ENCODE measurements at regions not wholly inside any gene's neighbourhood (a gene's known extent, or its start where the extent isn't known, plus 50 kb on each side); places are given as distances from the start of the nearest gene placed in this dataset.
"Not testable (repeated sequence)": the region's sequence is repeated elsewhere in the genome, so short reads cannot be mapped to it uniquely, and the experiment has no call there.

DNA sequence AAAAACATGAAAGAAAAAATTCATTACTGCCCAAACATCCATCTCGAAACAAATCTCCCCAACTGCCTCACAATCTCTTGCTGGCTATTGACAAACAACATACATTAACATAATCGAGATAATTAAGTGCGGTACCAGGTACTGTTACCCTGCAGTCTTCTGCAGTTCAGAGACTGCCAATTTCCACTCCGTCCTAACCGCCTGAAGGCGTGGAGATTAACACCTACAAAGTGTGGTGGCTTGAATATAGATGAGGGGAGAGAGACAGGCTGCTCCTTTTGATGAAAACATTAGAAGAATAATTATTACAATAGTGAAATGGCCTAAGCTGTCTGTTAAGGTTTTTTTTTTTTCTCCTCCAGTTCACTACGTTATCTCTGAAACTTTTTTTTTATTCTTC is 258.9 kb upstream of the SOX4 start:
- DNase-seq (ENCODE audit: low read depth in 3 of 3), result no peak

DNA sequence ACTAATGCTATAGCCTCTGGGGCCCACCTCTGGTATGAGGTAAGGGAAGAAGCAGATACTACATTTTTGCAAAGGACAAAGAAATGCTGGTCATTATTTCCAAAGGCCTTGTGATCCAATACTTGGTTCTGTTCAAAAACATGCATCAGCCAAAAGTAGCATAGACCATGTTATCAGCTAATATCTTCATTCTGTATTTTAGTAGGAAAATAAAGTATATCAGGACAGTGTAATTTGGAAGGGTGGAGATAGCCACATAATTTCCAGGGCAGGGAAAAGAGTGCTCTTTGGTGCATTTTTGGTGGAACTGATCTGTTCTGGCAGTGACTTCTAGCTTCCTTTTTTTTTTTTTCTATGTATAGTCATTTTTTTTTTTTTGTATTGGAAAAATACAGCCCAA is 258.0 kb upstream of the SOX4 start:
- DNase-seq (ENCODE audit: low read depth in 3 of 3), result no peak

DNA sequence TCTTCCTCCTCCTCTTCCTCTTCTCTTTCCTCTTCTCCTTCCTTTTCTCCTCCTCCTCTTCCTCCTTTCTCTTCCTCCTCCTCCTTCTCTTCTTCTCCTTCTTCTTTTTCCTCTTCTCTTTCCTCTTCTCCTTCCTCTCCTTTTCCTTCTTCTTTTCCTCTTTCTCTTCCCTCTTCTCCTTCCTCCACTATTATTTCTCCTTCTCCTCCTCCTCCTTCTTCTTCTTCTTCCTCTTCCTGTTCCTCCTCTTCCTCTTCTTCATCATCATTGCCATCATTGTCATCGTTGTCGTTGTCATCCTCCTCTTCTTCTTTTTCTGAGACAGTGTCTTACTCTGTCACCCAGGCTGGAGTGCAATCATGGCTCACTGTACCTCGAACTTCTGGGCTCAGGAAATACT is 256.3 kb upstream of the SOX4 start:
- no peak for DNase-seq (ENCODE audit: low read depth in 3 of 3)

DNA sequence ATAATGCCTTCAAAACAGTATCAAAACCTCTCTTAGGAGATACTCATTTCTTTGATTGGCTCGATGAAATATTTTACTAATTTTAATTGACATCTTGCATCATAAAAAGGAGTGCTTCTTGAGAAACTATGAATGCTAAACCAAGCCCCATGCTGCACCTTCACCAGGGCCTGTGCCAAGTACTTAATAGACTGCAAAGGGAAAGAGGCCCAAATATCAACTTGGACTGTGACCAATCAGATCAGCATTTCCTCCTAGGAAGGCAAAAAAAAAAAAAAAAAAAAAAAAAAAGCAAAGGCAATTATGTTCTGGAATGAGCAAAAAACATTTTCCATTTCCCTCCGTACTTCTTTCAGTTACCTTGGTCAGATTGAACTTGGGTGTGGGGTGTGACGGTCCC is 253.0 kb upstream of the SOX4 start:
- DNase-seq (ENCODE audit: low read depth in 3 of 3), result no peak

DNA sequence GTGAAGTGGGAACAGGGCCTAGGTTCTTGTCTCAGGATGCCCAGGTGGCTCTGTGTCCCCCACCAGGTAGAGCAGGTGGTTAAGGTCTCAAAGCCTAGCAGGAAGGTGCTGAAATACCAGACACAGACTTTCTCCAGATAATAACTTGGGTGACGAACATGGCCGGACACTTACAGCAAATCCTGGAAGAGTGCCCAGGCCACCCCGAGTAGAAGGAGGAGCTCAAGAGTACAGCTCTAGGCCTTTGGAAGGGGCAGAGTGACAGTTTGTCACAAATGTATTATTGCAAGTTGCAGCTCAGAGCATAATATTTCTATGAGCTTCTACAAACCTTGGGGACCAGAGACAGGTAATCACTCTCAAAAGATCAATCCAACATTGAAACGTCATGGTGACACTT is 251.6 kb upstream of the SOX4 start:
- DNase-seq (ENCODE audit: low read depth in 3 of 3), result no peak

DNA sequence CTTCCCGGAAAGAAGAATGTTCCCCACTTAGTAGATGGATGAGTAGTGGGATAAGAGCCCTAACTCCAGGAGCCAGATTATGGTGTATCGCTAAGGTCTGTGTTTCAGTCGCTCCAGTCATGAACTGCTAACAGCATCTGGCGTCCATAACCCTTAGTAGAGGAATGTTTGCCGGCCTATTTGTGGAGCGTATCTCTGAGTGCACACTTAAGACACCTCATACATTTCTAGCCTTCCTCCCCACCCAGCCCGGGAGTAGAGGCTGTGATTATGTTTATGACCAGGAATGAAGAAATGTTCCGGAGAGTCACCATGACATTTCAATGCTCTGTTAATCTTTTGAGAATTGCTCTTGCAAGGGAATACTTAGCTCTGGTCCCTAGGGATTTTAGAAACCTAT is 251.1 kb upstream of the SOX4 start:
- DNase-seq (ENCODE audit: low read depth in 3 of 3), result no peak

DNA sequence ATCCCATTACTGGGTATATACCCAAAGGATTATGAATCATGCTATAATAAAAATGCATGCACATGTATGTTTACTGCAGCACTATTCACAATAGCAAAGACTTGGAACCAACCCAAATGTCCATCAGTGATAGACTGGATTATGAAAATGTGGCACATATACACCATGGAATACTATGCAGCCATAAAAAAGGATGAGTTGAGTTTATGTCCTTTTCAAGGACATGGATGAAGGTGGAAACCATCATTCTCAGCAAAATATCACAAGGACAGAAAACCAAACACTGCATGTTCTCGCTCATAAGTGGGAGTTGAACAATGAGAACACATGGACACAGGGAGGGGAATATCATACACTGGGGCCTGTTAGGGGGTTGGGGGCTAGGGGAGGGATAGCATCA is 247.8 kb upstream of the SOX4 start:
- DNase-seq (ENCODE audit: low read depth in 3 of 3), result not testable (repeated sequence)

DNA sequence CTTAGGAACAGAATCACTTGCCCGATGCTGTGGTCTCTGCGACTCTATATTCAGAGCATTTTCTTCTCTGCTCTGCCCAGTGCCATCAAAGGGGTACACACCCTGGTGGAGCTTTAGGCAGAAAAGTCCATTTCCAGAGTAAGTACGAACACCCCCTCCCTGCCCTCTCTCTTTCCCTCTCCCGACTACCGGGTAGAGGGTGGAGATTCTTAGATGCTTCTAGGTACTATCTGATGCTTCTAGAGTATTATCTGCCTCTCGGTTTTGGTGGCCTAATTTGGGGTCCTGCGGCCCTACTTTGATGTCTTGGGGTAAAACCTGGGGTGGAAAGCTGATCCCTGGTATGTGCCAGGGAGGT is 245.4 kb upstream of the SOX4 start:
- no peak for DNase-seq (ENCODE audit: low read depth in 3 of 3)

DNA sequence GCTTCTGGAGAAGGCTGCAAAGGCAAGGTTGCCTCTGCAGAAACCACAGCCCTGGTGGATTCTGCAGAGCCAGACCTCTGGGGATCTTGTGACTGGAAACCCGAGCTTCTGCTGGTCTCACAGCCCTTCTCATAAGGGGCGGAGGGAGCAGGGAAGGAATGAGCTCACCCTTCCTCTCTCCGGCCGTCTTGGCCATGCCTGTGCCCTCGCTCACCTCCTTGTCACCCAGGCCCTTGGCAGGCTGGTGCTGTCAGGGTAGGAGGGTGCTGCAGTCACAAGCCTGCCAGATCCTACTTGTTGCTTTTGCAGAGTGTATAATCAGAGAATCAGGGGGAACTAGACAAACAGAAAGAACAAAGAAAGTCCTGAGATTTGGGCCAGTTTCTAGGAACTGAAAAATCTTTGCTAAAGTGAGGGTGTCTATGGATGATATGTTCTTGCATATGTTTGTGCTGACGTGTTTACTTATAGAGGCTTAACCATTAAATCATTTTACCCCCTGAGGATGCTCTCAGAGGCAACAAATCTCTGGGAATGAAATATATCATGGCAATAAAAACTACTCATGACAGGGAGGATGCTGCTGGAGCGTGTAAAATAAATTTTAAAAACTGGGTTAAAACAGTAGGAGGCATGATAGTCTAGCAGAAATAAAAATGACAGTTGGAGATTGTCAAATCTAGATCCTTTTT is 244.9 kb upstream of the SOX4 start:
- no peak for DNase-seq (ENCODE audit: low read depth in 3 of 3)

DNA sequence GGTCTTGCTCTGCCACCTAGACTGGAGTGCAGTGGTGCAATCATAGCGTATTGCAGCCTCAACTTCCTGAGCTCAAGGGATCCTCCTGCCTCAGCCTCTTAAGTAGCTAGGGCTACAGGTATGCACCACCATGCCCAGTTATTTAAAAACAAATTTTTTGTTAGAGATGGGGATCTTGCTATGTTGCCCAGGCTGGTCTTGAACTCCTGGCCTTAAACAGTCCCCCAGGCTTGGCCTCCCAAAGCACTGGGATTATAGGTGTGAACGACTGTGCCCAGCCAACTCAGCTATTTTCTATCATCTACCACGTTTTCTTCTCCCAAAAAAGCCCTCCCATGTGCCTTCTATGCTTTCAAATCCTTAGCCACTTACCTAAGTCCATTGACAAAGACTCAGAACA is 243.7 kb upstream of the SOX4 start:
- DNase-seq (ENCODE audit: low read depth in 3 of 3), result no peak

DNA sequence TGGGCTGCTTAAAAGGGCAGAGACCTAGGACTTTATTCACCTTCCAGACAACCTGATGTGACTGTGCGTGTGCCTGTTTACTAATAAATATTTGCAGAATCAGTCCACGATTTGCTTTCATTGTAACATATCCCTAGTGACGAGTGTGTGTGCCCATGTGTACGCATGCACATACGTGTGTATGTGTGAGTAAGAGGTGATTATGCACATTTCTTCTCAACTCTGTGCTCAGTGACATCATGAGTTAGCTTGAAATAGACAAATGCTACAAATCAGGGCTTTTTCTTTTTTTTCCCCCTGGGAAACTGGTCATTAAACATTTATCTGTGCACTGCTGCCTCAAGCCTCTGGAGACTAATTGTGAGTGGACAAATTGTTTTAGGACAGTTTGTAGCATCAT is 242.6 kb upstream of the SOX4 start:
- no peak for DNase-seq (ENCODE audit: low read depth in 3 of 3)

DNA sequence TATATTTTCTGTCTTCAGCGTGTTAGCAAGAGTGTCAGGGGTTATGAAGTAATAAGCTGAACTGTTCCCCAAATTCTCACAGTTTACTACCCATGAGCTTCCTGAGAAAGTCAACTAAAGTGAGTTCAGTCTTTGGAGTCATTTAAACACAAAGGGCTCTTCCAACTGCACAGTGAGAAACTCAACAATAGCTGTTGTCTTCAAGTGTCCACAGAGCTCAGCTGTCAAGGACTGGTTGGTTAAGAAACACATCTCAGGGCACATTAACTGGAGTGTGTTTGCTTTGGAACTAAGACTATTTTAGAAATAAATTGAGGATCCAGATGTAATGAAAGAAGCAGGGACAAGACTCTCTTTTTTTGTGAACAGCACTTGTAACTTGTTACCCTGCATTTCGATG is 241.4 kb upstream of the SOX4 start:
- DNase-seq (ENCODE audit: low read depth in 3 of 3), result no peak

DNA sequence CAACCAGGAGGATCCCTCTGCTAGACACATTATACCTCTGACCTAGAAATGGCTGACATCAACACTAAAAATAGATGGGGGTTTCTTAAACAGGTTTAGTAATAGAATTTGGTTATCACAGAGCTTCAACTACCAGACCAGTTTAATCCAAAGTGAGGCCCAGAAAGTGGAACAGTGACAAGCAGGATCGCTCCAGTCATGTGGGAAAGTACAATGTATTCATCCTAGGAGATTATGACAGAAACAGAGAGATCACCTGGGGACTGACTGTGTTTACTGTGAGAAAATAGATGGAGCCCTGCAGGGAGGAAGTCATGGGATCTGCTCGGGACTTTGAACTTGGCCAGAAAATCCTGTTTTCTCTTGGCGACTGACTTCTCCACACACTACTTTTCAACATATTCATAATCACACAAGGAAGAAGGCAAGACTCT is 238.7 kb upstream of the SOX4 start:
- DNase-seq (ENCODE audit: low read depth in 3 of 3), result no peak

DNA sequence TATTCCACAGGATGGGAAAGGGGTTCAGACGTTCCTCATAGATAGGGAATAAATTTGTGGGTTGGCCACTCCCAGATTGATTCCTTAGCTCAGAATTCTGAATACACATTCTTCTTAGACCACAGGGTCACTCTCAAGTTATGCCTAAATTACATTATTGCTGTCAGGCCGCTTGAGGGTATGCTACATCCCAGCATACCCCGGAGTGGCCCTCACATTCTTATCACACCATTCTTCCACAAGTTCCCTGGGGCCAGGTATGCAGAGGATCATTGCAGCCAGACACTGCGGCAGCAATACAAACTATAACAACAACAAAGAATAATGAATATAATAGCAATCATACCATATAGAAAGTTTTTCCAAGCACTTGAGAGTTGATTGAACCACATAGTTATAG is 237.9 kb upstream of the SOX4 start:
- DNase-seq (ENCODE audit: low read depth in 3 of 3), result no peak

DNA sequence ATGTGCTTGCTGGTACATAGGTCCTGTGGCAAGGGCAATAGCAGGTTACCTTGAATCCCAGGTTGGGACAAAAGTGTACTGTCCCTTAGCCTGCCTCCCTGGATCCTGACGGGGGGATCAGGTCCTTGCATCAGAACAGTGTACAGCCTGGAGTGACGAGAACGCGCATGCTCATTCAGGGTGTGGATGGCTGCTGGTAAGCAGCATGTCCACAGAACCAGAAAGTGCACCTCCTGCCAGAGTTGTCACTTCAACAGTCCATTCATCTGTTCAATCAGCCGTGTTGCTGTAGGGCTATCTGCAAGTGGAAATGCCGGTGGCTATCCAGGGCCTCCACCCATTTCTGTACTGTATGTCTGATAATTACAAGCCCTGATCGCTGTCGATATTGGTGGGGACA is 236.3 kb upstream of the SOX4 start:
- DNase-seq (ENCODE audit: low read depth in 3 of 3), result no peak

DNA sequence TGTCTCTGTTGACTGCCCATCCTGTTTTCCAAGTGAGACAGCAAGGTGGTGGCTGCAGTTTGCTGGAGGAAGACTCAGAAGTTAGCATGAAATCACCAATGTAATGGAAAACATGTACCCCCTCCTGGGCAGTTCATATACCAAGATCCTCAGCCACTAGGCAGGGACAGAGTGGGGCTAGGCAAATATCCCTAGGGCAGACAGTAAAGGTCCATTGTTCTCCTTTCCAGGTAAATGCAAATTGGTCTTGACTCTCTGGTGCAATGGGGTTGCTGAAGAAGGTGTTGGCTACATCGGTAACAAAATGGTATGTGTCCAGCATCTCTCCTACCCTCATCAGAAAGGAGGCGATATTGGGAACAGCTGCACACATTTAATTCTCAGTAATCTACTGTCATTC is 233.6 kb upstream of the SOX4 start:
- DNase-seq (ENCODE audit: low read depth in 3 of 3), result no peak

DNA sequence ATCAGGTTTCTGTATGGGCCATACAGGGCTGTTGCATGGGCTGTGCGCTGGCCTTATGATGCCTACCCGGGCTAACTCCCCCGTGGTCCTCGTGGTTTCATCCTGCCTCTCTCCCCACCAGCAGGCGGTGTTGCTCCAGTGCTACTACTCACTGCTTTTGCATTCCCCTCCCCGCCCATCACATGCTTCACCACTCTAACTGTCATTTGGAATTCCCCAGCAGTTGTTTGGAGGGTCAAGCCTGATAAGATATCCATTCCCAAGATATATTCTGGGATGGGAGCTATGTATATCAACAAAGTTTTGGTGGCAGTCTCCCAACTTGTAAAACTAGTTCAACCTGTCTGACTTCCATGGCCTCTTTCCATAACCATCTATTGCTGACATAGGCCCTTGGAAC is 233.2 kb upstream of the SOX4 start:
- DNase-seq (ENCODE audit: low read depth in 3 of 3), result no peak

DNA sequence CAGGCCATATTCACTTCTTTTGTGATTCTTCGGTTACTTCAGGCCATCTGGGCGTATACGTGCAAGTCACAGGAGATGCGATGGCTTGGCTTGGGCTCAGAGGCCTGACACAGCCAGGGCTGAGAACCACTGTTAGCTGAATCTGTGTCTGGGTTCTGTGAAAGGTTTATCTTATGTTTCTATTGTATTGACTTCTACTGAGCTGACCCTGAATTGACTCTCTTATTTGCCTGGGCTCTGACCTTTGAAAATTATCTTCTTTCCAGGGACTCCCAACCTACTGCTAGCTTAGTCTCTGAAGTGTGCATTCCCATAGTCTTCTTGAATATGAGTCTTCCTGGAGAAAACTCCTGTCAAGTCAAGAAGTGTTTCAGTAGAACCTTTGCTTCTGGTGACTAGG is 226.4 kb upstream of the SOX4 start:
- no peak for DNase-seq (ENCODE audit: low read depth in 3 of 3)

DNA sequence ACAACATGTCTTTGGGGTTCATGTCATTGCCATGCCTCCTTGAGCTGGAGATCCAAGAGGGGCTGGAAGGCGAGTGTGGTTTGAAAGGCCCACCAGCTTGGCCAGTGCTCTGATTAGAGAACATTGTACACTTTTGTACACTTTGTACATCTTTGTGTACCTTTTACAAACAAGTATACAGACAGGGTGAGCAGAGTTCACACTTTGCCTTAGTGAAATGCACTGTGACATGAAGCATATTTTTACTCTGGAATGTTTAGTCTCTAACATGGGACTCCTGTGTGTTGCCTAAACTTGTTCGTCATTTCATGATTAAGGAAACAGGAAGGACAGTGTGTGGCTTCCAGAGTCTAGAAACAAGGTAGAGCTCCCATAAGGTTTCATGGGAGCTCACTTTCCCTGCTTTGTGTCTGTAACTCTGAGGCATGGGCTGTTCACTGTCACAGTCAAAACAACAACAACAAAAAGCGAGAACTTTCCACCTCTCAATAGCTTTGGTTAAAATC is 225.8 kb upstream of the SOX4 start:
- no peak for DNase-seq (ENCODE audit: low read depth in 3 of 3)

DNA sequence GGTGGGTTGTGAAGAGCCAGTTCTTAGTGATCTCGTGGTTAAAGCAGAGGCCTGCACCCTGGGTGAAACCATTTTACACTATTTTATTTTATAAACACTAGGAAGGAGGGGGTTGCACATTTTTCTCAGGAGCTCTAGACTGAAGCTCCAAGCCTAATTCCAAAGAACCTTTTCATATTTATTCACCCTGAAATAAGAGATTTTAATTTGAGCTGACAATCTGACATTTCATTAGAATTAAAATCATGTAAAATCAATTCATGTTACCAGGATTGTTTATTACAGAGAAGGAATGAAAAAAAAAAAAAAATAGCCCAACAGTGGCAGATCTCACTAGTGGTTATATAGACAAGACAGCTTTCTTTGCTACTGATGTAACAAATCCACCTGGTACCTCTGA is 222.5 kb upstream of the SOX4 start:
- DNase-seq (ENCODE audit: low read depth in 3 of 3), result no peak

DNA sequence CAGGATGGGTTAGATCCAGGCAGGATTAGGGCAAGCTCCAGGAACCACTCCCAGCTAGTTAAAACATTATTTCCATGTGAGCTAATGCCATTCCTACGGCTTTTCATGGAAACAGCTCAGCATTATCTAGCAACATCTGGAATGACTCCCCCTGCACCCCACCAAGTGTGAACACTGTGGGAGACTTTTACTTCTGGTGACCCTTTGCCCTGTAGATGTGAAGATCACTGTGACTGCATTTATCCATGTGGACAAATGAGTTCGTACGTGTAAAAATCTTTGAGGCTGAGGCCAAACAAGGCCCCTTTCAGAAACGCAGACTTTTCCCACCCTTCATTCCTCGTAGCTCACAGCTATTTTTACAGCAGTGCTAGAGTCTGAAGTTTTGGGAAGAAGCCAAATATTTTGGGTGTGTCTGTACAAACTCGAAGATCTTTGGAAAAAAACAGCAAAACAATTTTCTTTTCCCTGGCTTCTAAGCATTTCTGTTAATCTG is 221.8 kb upstream of the SOX4 start:
- DNase-seq (ENCODE audit: low read depth in 3 of 3), result no peak

DNA sequence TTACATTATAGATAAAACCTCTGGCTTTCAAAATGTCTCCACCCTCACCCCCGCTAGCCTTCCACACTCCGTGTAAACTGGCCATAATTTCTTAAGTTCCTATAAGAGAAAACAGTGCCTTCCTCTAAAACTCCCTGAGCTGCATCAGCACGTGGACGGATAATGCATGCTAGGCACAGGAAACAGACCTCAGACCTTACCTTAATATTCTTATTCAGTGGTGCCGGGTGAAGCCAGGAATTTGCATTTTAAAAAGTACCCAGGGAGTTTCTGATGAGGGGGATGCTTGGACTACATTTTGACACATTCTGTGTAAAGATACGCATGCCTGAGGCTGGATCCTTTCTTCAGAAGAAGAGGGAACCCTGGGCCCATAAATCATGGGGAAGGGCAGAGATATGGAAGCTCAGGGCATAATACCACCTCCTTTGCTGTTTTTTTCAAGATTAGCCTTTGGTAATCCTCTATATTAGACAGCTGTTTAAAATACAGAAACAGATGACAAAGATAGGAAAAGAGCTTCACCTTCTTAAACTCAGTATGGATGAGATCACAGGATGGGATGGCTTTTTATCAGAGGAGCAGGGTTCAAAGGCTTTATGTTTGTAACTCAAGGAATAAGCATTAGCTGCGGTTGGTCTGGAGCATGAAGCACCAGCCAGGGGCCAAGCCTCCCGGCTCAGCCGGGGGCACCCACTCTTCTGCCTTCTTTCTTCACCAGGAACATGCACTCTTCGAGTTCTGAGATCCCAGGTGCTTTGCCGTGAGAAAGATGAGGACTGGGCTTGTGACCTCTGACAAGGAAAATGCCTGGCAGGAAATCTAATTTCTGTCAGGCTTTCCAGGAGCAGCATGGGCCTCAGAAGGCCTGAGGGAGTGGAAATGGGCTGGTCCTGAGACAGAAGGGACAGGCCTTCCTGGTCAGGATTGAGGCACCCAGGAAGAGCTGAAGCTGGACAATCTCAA is 218.1 kb upstream of the SOX4 start:
- DNase-seq (ENCODE audit: low read depth in 3 of 3), result no peak

DNA sequence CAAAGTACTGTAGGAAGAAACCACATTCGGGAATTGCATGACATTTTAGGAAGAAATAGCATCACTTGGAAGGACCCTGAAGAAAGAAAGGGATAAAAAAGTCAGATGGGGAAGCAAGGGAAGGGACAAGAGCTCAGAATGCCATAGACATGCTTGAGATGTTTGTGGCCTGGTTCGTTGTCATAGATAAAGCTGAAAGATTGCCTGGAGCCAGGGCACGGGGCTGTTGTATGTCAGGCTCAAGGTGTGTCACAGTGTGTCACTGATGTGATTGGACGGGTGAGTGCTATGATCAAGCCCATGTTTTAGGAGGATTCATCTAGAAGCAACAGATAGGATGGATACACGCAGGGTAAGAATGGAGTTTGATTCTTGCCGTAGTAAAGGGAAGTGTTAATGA is 216.2 kb upstream of the SOX4 start:
- DNase-seq (ENCODE audit: low read depth in 3 of 3), result no peak
